ENCODE measurements at regions not wholly inside any gene's neighbourhood (a gene's known extent, or its start where the extent isn't known, plus 50 kb on each side); places are given as distances from the start of the nearest gene placed in this dataset.

GRCh38 chr21:28754862-28755261 is 237.8 kb downstream of the LTN1 start:
- H3K9me3 ChIP-seq (ENCODE audit: insufficient read depth, low read length, severe bottlenecking) = no peaks in the 10 kb centered on the region
- no peaks in the 10 kb centered on the region for H3K79me2 ChIP-seq (ENCODE audit: insufficient read depth, low read length)
- no peak overlapping the region for H3K4me3 ChIP-seq (ENCODE audit: low read depth in 1 of 2, low read length in 2 of 2)
- H3K4me1 ChIP-seq (ENCODE audit: insufficient read depth, low read length) = no peaks in the 10 kb centered on the region
- TF ChIP-seq EZH2 (IDR thresholded peaks at IDR 0.05; ENCODE audit: borderline replicate concordance, low read depth, low read length, severe bottlenecking) = no peak
- no peak for TF ChIP-seq CTCF (IDR thresholded peaks at IDR 0.05; ENCODE audit: borderline replicate concordance, extremely low read depth, low read length, poor library complexity, severe bottlenecking)
- no peak overlapping the region for H3K27ac ChIP-seq (ENCODE audit: low read length)
- H3K27me3 ChIP-seq (ENCODE audit: insufficient read depth, low read length, poor library complexity) = no peaks in the 10 kb centered on the region
- no peak overlapping the region for H2AFZ ChIP-seq (ENCODE audit: low read depth, low read length)
- H3K36me3 ChIP-seq (ENCODE audit: insufficient read depth, low read length) = no peaks in the 10 kb centered on the region
- H3K9ac ChIP-seq (ENCODE audit: low read depth, low read length) = no peak overlapping the region
- ATAC-seq (ENCODE audit: insufficient read depth, low read depth) = no peak
- DNase-seq = no peak
- no peaks in the 10 kb centered on the region for H4K20me1 ChIP-seq (ENCODE audit: insufficient read depth, low read length)
- no peak overlapping the region for H3K4me2 ChIP-seq (ENCODE audit: insufficient read depth, low read length)

GRCh38 chr21:28754127-28754611 is 238.5 kb downstream of the LTN1 start:
- Histone ChIP-seq H3K4me1 (ENCODE audit: insufficient read depth, low read length) (no peaks in the 10 kb centered on the region), H3K27ac (ENCODE audit: low read length) (no peak overlapping the region), H3K79me2 (ENCODE audit: insufficient read depth, low read length) (no peaks in the 10 kb centered on the region), H3K27me3 (ENCODE audit: insufficient read depth, low read length, poor library complexity) (no peaks in the 10 kb centered on the region), H3K36me3 (ENCODE audit: insufficient read depth, low read length) (no peaks in the 10 kb centered on the region), H3K4me2 (ENCODE audit: insufficient read depth, low read length) (no peak overlapping the region), H4K20me1 (ENCODE audit: insufficient read depth, low read length) (no peaks in the 10 kb centered on the region), H2AFZ (ENCODE audit: low read depth, low read length) (no peak overlapping the region), H3K9ac (ENCODE audit: low read depth, low read length) (no peak overlapping the region), H3K9me3 (ENCODE audit: insufficient read depth, low read length, severe bottlenecking) (no peaks in the 10 kb centered on the region), H3K4me3 (ENCODE audit: low read depth in 1 of 2, low read length in 2 of 2) (no peak overlapping the region)
- DNase-seq (no peak), ATAC-seq (ENCODE audit: insufficient read depth, low read depth) (no peak)
- TF ChIP-seq EZH2 (IDR thresholded peaks at IDR 0.05; ENCODE audit: borderline replicate concordance, low read depth, low read length, severe bottlenecking) = no peak
- no peak for TF ChIP-seq CTCF (IDR thresholded peaks at IDR 0.05; ENCODE audit: borderline replicate concordance, extremely low read depth, low read length, poor library complexity, severe bottlenecking)

GRCh38 chr21:28752131-28752530 is 240.5 kb downstream of the LTN1 start:
- H3K9me3 ChIP-seq (ENCODE audit: insufficient read depth, low read length, severe bottlenecking) = no peaks in the 10 kb centered on the region
- H3K27me3 ChIP-seq (ENCODE audit: insufficient read depth, low read length, poor library complexity) = no peaks in the 10 kb centered on the region
- H4K20me1 ChIP-seq (ENCODE audit: insufficient read depth, low read length) = no peaks in the 10 kb centered on the region
- DNase-seq = no peak
- TF ChIP-seq EZH2 (IDR thresholded peaks at IDR 0.05; ENCODE audit: borderline replicate concordance, low read depth, low read length, severe bottlenecking) (no peak), CTCF (IDR thresholded peaks at IDR 0.05; ENCODE audit: borderline replicate concordance, extremely low read depth, low read length, poor library complexity, severe bottlenecking) (no peak)
- H3K4me1 ChIP-seq (ENCODE audit: insufficient read depth, low read length) = no peaks in the 10 kb centered on the region
- H2AFZ ChIP-seq (ENCODE audit: low read depth, low read length) = no peak overlapping the region
- no peak overlapping the region for H3K4me2 ChIP-seq (ENCODE audit: insufficient read depth, low read length)
- no peak overlapping the region for H3K27ac ChIP-seq (ENCODE audit: low read length)
- no peaks in the 10 kb centered on the region for H3K79me2 ChIP-seq (ENCODE audit: insufficient read depth, low read length)
- H3K4me3 ChIP-seq (ENCODE audit: low read depth in 1 of 2, low read length in 2 of 2) = no peak overlapping the region
- no peak for ATAC-seq (ENCODE audit: insufficient read depth, low read depth)
- no peaks in the 10 kb centered on the region for H3K36me3 ChIP-seq (ENCODE audit: insufficient read depth, low read length)
- no peak overlapping the region for H3K9ac ChIP-seq (ENCODE audit: low read depth, low read length)

DNA sequence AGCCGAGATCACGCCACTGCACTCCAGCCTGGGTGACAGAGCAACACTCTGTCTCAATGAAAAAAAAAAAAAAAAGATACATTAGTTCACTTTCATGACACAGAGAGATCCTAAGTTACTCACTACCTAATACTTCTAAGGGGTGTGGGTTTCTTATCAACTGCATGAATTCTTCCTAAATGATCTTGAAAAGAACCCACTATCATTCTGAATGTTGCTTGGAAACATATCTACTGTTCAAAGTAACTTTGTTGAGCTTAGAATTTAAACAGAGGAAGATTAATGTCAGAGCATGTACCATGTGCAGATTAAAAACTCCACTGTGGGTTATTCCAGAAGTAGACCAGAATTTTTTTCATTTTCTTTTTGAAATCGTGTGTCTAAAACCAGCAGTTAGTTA is 241.5 kb downstream of the LTN1 start:
- no peak overlapping the region for H3K4me2 ChIP-seq (ENCODE audit: insufficient read depth, low read length)
- ATAC-seq (ENCODE audit: insufficient read depth, low read depth) (no peak), DNase-seq (no peak)
- H3K27ac ChIP-seq (ENCODE audit: low read length) = no peak overlapping the region
- no peak for TF ChIP-seq CTCF (IDR thresholded peaks at IDR 0.05; ENCODE audit: borderline replicate concordance, extremely low read depth, low read length, poor library complexity, severe bottlenecking)
- no peak for TF ChIP-seq EZH2 (IDR thresholded peaks at IDR 0.05; ENCODE audit: borderline replicate concordance, low read depth, low read length, severe bottlenecking)
- no peaks in the 10 kb centered on the region for H3K79me2 ChIP-seq (ENCODE audit: insufficient read depth, low read length)
- H3K9ac ChIP-seq (ENCODE audit: low read depth, low read length) = no peak overlapping the region
- no peaks in the 10 kb centered on the region for H3K4me1 ChIP-seq (ENCODE audit: insufficient read depth, low read length)
- no peaks in the 10 kb centered on the region for H3K9me3 ChIP-seq (ENCODE audit: insufficient read depth, low read length, severe bottlenecking)
- no peaks in the 10 kb centered on the region for H3K36me3 ChIP-seq (ENCODE audit: insufficient read depth, low read length)
- H4K20me1 ChIP-seq (ENCODE audit: insufficient read depth, low read length) = no peaks in the 10 kb centered on the region
- no peaks in the 10 kb centered on the region for H3K27me3 ChIP-seq (ENCODE audit: insufficient read depth, low read length, poor library complexity)
- H2AFZ ChIP-seq (ENCODE audit: low read depth, low read length) = no peak overlapping the region
- no peak overlapping the region for H3K4me3 ChIP-seq (ENCODE audit: low read depth in 1 of 2, low read length in 2 of 2)
